Activated naive CD8-positive, alpha-beta T cell treated with anti-CD3 and anti-CD28 coated beads, Interleukin-2, amount 10 ng/mL, durations not matched to agents 7 days and 5 days (primary cell): ENCODE measurements at regions not wholly inside any gene's neighbourhood (a gene's known extent, or its start where the extent isn't known, plus 50 kb on each side); places are given as distances from the start of the nearest gene placed in this dataset.
"Not testable (repeated sequence)": the region's sequence is repeated elsewhere in the genome, so short reads cannot be mapped to it uniquely, and the experiment has no call there.

Source experiments
- ATAC-seq: fragments of 150-1000 bp; cut with Tn5 transposase; one replicate; pipeline ENCODE4 v1.10.0; 2021; ENCODE audit warnings: low read depth, moderate library complexity
- POLR2A ChIA-PET: fragments of 350-600 bp; sonication (Branson Sonifier 250); formaldehyde crosslinking; loops from one replicate; lab custom pipeline; 2021; ENCODE audit warnings: antibody characterized with exemption; lab: Charles Lee
- DNase-seq: peaks from one replicate; pipeline ENCODE4 v3.0.0; 2021
- H3K27ac Mint-ChIP-seq: one replicate; pipeline ENCODE4 v1.8.0; 2022; ENCODE audit warnings: mild to moderate bottlenecking, mixed read lengths
- H3K27me3 Mint-ChIP-seq: one replicate; pipeline ENCODE4 v1.8.0; 2022; ENCODE audit warnings: mild to moderate bottlenecking, moderate library complexity, mixed read lengths
- H3K36me3 Mint-ChIP-seq: one replicate; pipeline ENCODE4 v1.8.0; 2021; ENCODE audit warnings: mild to moderate bottlenecking, mixed read lengths
- H3K4me1 Mint-ChIP-seq: one replicate; pipeline ENCODE4 v1.8.0; 2021; ENCODE audit warnings: mixed read lengths
- H3K4me3 Mint-ChIP-seq: one replicate; pipeline ENCODE4 v1.8.0; 2022; ENCODE audit warnings: mild to moderate bottlenecking, moderate library complexity, mixed read lengths
- H3K9me3 Mint-ChIP-seq: one replicate; pipeline ENCODE4 v1.8.0; 2021; ENCODE audit warnings: mixed read lengths

DNA sequence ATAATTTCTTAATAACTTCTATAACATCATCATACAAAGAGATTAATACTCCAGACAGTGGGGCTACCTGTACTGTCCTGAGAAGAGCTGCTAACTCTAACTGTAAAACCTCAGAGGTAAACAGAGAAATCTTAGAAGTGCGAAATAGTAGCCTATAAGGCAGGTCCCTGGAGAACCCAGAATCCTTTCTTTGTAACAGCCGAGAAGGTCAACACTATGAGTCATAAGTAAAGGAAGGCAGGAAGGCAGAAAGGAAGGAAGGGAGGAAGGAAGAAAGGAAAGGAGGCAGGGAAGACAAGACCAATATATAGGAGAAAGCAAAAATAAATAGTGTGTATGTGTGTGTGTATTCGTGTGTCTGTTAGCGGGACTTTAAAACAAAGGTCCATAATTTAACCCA, 540.6 kb downstream of the ZWINT start:
- peaks cover 5% of the 10 kb centered on the region for H3K9me3 Mint-ChIP-seq
- POLR2A ChIA-PET: no interaction called here
- H3K4me1 Mint-ChIP-seq: no peaks in the 10 kb centered on the region
- H3K36me3 Mint-ChIP-seq: no peaks in the 10 kb centered on the region
- ATAC-seq (no peak), DNase-seq (no peak)
- no peaks in the 10 kb centered on the region for H3K27me3 Mint-ChIP-seq
- no peak overlapping the region for H3K4me3 Mint-ChIP-seq
- no peak overlapping the region for H3K27ac Mint-ChIP-seq

DNA sequence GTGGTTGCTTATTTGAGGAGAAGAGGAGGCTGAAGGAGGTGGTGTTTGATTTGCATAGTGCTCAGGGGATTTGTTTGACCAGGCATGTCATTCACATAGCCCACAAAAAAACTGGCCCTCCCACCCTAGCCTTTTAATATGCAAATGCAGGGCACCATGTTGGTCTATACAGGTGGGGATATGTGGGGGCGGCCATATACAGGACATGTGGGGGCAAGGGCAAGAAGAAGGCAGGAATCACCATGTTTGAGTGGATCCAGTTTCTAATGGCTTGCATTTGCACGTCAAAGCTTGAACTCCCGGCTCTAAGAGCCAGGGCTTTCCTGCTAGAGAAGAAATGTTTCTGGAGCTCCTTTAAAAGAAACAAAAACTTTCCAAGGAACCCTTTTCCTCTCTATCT, 541.0 kb downstream of the ZWINT start:
- Mint-ChIP-seq H3K27ac (no peak overlapping the region), H3K4me3 (no peak overlapping the region), H3K4me1 (no peaks in the 10 kb centered on the region), H3K27me3 (no peaks in the 10 kb centered on the region), H3K36me3 (no peaks in the 10 kb centered on the region), H3K9me3 (peaks cover 5% of the 10 kb centered on the region)
- no peak for DNase-seq
- no peak for ATAC-seq
- POLR2A ChIA-PET: no interaction called here

DNA sequence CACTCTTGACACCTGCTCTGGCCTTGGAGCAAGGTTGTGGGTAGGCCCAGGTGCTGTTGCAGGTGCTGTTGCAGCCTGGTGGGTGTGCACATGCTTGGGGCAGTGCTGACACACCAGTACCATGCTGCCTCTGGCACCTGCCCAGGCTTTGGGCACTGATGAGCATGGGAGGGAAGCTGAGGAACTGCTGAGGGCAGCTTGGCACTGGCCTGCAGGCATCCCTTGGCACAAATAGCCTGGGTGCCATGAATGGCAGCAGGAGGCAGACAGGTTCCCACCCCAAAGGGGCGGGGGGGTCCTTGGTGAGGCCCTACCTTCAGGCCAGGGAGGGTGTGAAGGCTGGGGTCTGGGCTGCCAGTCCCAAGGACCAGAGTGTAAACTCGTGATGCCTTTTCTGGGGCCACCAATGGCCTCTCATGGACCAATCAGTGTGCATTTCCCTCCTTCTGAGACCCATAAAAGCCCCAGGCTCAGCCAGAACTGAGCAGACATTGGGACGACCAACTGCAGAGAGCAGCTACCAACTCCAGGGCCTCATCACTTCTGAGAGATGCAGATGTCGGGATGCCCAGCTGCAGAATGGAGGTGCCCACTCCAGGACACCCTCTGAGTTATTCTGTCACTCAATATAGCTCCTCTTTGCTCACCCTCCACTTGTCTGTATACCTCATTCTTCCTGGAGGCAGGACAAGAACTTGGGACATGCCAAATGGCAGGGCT, 547.4 kb downstream of the ZWINT start:
- Mint-ChIP-seq H3K9me3 (peaks cover 2% of the 10 kb centered on the region), H3K27ac (no peak overlapping the region), H3K4me3 (no peak overlapping the region), H3K27me3 (no peaks in the 10 kb centered on the region), H3K4me1 (no peaks in the 10 kb centered on the region), H3K36me3 (no peaks in the 10 kb centered on the region)
- POLR2A ChIA-PET: no interaction called here
- DNase-seq: no peak
- ATAC-seq: no peak

DNA sequence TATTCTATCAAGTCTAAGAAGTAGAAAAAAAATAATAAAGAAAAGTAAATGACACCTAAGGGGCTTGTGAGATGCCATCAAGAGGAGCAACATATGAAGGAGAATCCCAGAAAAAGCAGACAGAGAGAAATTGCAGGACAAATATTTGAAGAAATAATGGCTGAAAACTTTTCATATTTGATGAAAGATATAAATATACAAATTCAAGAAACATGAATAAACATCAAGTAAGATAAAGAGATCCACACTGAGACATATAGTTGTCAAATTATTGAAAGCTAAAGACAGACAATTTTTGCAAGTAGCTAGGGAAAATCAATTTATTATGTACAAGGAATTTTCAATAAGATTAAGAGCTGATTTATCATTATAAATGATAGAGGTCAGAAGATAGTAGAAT, 558.0 kb downstream of the ZWINT start:
- Mint-ChIP-seq H3K36me3 (no peaks in the 10 kb centered on the region), H3K27me3 (no peaks in the 10 kb centered on the region), H3K4me1 (no peaks in the 10 kb centered on the region), H3K9me3 (peaks cover 1% of the 10 kb centered on the region), H3K27ac (no peak overlapping the region), H3K4me3 (no peak overlapping the region)
- DNase-seq (no peak), ATAC-seq (no peak)
- POLR2A ChIA-PET: no interaction called here

DNA sequence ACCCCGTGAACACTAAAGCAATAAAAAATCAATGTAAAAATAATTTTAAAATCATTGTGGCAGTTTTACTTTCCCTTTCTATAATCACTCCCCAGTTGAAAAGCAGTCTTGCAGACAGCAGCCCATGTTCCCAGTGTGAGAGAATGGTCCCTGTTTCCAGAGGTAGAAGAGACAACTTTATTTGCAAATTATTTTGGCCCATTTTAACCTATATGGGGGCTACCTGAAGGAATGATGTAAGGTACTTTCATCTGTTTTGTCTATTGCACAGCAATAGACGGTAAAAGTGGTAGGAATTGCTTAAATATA, 559.8 kb downstream of the ZWINT start:
- POLR2A ChIA-PET: no interaction called here
- no peak overlapping the region for H3K27ac Mint-ChIP-seq

DNA sequence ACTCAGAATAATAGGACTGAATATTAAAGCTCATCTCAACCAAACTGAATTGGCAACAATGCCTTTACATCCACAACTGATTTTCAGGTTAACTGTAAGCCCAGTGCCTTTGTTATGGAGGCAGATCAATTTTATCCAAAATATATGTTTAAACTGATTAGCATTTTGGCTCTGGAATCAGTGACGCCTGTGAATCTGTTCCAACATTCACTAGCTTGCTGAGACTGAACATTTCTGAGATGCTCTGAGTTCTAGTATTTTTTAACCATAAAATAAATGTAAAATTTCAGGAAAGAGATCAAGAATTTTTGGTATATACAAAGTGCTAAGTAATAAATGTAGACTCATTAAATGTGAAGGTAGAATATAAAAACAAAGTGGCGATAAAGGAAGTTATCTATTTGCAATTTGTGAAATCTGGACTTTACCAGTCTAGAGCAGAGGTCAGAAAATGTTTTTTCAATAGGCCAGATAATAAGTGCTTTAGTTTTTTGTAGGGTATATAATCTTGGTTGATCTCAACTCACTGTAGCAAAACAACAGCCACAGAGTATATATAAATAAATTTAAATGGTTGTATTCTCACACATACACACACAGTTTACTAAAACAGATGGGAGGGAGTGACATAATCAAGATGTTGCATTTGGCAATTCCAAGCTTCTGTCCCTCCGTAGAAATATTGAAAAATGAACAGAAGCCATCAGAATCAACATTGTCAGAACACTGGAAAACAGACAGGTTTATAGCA, 560.3 kb downstream of the ZWINT start:
- peaks cover 1% of the 10 kb centered on the region for H3K9me3 Mint-ChIP-seq
- H3K27me3 Mint-ChIP-seq: no peaks in the 10 kb centered on the region
- H3K4me3 Mint-ChIP-seq: no peak overlapping the region
- no peak overlapping the region for H3K27ac Mint-ChIP-seq
- no peaks in the 10 kb centered on the region for H3K4me1 Mint-ChIP-seq
- H3K36me3 Mint-ChIP-seq: no peaks in the 10 kb centered on the region
- DNase-seq (no peak), ATAC-seq (no peak)
- POLR2A ChIA-PET: no interaction called here

More for the DNA sequence above, 559.8 kb downstream of the ZWINT start:
- ATAC-seq: no peak
- no peaks in the 10 kb centered on the region for H3K27me3 Mint-ChIP-seq
- no peak overlapping the region for H3K4me3 Mint-ChIP-seq
- H3K9me3 Mint-ChIP-seq: peaks cover 1% of the 10 kb centered on the region
- DNase-seq: no peak
- H3K4me1 Mint-ChIP-seq: no peaks in the 10 kb centered on the region
- H3K36me3 Mint-ChIP-seq: no peaks in the 10 kb centered on the region

DNA sequence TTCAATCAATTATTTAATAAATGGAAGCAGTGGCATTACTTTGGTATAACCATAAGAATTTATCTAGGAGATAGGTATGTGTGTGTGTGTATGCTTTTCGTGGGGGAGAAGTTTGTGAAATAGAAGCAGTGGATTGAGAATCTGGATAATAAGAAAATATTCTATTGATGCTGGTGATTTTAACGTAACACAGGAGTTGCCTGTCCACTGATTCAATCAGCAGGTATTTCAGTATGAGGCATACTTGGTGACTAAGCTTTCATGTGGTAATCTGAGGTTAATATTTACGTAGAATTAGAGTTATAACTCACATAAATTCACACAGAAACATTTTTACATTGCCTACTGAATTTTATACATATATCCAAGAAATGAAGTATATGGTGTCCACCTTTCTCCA, 568.0 kb downstream of the ZWINT start:
- Mint-ChIP-seq H3K4me1 (no peaks in the 10 kb centered on the region), H3K27ac (no peak overlapping the region), H3K4me3 (no peak overlapping the region), H3K27me3 (no peaks in the 10 kb centered on the region), H3K9me3 (peaks cover 5% of the 10 kb centered on the region), H3K36me3 (no peaks in the 10 kb centered on the region)
- DNase-seq (no peak), ATAC-seq (no peak)
- POLR2A ChIA-PET: no interaction called here

DNA sequence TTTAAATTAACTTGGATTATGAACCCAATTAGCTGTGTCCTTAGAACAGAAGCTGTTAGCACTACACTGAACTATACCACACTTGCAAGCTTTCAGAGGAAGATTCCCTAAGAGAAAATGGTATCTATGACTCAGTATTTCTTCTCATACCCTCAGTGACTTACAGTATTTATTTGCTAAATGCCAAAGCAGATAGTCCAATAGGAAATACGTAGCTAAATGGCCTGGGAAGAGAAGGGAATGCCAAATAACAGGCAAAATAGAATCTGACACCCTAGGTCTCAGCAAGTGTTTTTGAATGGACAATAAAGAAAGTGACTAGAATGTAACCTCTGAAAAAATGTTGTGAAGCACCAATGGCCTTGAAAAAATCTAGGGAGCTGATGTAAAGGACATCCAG, 570.8 kb downstream of the ZWINT start:
- H3K4me1 Mint-ChIP-seq, H3K4me3 Mint-ChIP-seq, H3K27me3 Mint-ChIP-seq, POLR2A ChIA-PET, H3K36me3 Mint-ChIP-seq, H3K27ac Mint-ChIP-seq, ATAC-seq, DNase-seq, H3K9me3 Mint-ChIP-seq: not testable (repeated sequence)

DNA sequence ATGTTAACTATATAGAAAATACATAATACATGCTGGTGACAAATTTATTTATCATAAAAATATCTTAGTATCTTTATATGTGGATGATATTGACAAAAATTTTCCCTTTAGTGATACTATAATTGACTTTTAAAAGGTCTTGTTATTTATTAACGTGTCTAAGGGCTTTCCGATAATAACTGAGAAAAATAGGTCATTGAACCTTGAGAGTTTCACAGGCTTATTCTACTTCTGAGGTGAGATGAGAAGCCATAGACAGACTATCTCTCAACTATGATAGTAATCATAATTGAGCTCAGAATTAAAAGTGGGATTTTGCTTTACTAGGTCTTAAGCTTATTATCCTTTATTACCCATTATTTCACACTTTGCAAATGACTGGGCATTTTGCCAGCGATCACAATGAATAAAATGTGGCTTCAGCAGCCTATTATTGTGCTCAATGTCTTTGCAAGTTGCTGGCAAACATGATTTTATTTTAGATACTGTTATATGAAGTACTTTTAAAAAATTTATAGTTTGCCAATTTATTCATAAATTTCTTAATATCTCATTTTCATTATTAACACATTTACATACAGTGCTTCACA, 574.5 kb downstream of the ZWINT start:
- no peaks in the 10 kb centered on the region for H3K27me3 Mint-ChIP-seq
- no peaks in the 10 kb centered on the region for H3K4me1 Mint-ChIP-seq
- DNase-seq: no peak
- no peak overlapping the region for H3K27ac Mint-ChIP-seq
- POLR2A ChIA-PET: no interaction called here
- no peaks in the 10 kb centered on the region for H3K36me3 Mint-ChIP-seq
- no peak overlapping the region for H3K4me3 Mint-ChIP-seq
- H3K9me3 Mint-ChIP-seq: peaks cover 8% of the 10 kb centered on the region
- no peak for ATAC-seq

DNA sequence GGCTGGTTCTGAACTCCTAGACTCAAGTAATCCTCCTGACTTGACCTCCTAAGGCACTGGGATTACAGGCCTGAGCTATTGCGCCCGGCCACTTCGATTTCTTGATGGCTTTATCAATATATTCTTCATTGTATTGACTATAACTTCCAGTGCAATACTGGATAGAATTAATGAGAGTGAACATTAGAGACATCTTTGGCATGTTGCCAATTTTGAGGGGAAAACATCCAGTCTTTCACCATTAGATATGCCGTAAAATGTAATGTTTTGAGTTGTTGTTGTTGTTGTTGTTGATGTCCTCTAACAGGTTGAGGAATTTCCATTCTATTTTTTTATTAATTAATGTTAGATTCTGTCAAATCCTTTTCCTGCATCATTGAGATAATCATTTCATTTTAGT, 578.9 kb downstream of the ZWINT start:
- Mint-ChIP-seq H3K4me1 (no peaks in the 10 kb centered on the region), H3K27ac (no peak overlapping the region), H3K4me3 (no peak overlapping the region), H3K9me3 (no peaks in the 10 kb centered on the region), H3K36me3 (no peaks in the 10 kb centered on the region), H3K27me3 (no peaks in the 10 kb centered on the region)
- no peak for DNase-seq
- ATAC-seq: no peak
- POLR2A ChIA-PET: no interaction called here

DNA sequence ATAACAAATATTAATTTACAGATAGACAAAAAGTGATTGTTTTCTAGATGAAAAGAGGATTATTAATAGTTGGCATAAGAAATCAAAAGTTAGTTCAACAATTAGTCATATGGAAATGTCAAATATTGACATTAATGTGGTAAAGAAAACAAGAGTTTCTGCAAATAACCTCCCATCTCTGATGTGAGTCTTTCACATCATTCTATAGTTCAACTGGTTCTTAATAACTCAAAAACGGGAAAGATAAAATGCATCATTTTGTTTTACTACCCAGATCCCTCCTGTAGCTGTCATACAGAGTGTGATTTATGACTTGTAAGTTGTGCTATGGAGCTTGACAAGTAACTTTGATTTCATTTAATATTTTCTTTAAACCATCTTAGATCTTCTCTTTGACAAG, 594.8 kb downstream of the ZWINT start:
- POLR2A ChIA-PET: no interaction called here
- ATAC-seq (no peak), DNase-seq (no peak)
- Mint-ChIP-seq H3K4me3 (no peak overlapping the region), H3K27me3 (no peaks in the 10 kb centered on the region), H3K36me3 (no peaks in the 10 kb centered on the region), H3K27ac (no peak overlapping the region), H3K9me3 (peaks cover 1% of the 10 kb centered on the region), H3K4me1 (no peaks in the 10 kb centered on the region)

DNA sequence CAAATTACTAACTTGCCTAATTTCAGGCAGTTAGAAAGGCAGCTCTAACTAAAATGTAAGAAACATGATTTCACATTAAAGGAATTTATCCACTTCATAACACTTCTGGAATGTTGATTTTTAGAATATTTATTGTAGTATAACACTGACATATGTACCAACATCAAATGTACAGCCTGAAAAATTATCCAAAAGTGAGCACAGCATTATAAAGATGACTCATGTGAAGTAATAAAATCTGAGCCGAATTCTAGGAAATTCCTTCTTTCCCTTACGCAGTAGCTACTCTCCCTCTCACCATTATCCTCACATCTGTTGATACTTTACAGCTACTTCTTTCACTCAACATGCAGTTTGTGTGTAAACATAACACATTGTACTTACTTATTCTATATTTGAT, 610.6 kb downstream of the ZWINT start:
- Mint-ChIP-seq H3K27ac (no peak overlapping the region), H3K36me3 (no peaks in the 10 kb centered on the region), H3K9me3 (peaks cover 1% of the 10 kb centered on the region), H3K4me1 (no peaks in the 10 kb centered on the region), H3K27me3 (no peaks in the 10 kb centered on the region), H3K4me3 (no peak overlapping the region)
- DNase-seq (no peak), ATAC-seq (no peak)
- POLR2A ChIA-PET: no interaction called here

DNA sequence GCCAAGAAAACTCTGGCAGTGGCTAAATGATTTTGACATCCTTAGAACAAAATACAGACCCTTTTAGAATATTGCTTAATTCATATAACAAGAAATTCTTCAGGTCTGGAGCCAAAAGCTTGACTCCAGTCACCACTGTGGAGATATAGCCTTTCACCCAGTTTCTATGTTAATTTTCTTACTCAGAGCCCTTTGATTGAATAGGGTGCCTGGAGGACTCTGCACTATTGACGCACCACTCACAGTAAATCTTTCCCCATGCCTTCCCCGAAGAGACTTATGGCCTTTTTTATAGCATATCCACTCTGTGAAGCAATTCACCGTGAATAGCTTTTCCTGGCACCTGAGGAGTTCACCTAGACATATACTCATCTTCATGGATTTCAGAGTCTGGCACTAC, 613.8 kb downstream of the ZWINT start:
- Mint-ChIP-seq H3K36me3 (no peaks in the 10 kb centered on the region), H3K27me3 (no peaks in the 10 kb centered on the region), H3K4me1 (no peaks in the 10 kb centered on the region), H3K4me3 (no peak overlapping the region), H3K9me3 (peaks cover 1% of the 10 kb centered on the region), H3K27ac (no peak overlapping the region)
- POLR2A ChIA-PET: no interaction called here
- ATAC-seq (no peak), DNase-seq (no peak)

DNA sequence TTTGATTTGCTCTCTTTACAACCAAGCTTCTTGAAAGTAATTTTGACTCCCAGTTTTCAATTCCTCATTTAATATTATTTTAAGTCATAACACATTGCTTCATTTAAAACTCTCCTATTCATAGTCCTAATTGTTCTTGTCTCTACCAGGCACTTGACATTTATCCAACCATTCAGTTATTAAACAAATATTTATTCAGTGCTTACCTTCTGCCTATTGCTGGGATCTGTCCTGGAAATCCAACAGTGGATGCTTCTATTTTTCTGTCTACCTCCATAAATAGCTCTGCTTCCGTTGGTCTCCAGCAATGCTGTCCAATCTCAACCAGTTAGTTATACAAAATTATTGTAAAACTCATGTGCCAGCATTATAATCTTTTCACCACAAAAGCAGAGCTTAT, 615.1 kb downstream of the ZWINT start:
- Mint-ChIP-seq H3K27me3 (no peaks in the 10 kb centered on the region), H3K4me1 (no peaks in the 10 kb centered on the region), H3K9me3 (peaks cover 1% of the 10 kb centered on the region), H3K4me3 (no peak overlapping the region), H3K36me3 (no peaks in the 10 kb centered on the region), H3K27ac (no peak overlapping the region)
- ATAC-seq (no peak), DNase-seq (no peak)
- POLR2A ChIA-PET: no interaction called here
